Limb (tissue), 2 donors: ENCODE measurements at regions not wholly inside any gene's neighbourhood (a gene's known extent, or its start where the extent isn't known, plus 50 kb on each side); places are given as distances from the start of the nearest gene placed in this dataset.

ENCODE experiments used
- DNase-seq, 2 donors: peaks; one replicate each; pipeline ENCODE4 v3.0.0-alpha.2; 2016; ENCODE audit errors: extremely low spot score in 2 of 2

DNA sequence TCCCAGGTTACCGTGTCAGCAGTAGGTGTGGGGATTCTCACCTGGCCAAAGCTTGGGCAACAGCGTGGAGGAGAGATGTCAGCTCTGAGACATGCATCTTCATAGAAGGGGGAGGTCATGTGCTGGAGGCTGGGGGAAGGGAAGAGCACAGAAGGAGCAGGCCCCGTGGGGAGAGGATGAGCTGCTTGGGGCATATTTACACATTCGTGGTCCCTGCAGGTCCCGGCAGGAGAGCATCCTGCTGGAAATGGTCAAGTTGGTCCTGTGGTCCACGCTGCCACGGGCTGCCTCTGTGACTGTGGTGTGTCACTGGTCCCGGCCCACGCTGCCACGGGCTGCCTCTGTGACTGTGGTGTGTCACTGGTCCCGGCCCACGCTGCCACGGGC lies 195.1 kb upstream of the TWIST2 start:
- no peak for DNase-seq

DNA sequence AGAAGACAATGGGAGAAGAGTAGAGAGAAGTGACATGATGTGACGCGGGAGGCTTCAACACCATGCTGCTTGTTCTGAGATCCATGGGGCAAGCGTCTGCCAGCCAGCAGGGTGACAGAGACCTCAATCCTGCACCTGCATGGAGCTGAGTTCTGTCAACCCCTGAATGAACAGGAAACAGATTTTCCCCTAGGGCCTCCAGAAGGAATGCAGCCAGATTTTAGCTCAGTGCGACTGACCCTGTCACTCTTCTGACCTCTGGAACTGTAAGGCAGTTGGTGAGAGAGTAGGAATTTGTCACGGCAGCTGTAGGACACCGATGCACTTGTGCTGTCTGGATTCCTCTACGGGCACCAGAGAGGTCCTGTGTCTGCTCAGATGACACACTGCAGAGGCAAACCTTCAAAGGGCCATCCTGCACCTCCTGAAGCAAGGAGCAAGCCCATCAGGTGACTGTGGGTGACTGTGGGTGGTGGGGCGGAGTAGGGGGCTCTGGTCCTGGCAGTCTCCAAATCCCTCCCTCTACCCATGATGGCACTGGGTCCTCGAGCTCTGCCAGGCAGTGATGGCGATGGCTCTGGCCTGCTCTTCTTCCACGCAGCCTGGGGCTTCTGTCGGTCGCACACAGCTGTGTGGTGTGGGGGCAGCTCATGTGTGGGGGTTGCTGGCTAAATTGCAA lies 194.3 kb upstream of the TWIST2 start:
- DNase-seq = no peak

DNA sequence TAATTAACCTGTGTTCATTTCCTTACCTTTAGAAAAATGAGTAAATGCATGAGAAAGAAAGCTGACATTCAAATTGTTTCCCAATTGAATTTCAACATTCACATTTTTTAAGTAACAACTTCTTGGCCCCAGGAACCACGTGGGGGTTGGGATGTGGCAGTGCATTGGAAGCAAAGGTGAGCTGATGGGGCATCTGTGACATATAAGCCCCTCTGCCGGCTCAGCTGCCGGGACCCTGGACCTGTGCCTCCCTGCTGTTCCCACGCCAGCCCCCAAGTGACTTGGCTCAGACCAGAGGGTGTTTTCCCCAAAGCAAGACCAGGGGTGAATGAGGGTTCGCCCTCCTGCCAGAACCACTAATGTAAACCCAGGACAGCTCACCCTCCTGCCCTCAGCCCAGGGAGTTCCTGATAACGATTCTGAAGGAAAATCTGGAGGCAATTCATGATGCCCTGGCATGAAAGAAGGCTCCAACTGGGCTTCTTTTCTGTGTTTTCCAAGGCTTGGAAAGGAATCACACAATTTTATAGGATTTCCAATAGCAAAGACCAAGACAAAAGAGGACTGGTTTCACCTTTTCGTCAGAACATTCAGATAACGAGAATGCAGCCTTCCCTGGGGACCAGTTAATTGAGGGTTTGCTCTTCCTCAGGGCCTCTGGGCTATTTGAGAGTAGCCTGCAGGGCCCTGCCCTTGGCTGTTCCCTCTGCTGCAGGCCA lies 193.2 kb upstream of the TWIST2 start:
- no peak for DNase-seq

DNA sequence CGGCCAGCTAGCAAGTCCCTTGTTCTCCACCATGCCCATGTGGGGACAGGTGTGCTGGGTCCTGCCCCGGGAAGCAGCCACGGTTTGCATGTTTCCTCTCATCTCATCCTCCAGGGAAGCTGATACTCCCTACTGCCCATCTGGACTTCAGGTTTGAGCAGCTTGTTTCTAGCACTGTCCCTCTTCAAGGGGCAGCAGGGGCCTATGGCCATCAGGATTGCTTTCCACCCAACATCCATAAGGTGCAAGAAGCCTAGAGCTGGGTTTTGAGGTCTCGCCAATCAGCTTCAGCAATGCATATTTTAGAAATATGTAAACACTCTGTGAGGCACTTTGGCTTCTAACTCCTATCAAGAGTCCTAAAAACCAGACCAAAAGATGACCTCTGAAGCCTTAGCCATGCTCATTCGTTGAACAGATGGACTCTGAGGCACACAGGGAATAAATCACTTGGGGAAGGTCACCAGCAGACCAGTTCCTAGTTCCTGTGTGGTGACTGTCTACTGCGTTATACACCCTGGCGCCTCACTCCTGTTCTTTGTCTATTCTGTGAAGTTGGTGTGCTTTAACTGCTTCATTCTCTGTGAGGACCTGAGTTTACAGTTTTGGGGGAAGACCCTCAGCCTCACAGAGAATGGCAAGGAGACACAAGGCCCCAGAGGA lies 192.6 kb upstream of the TWIST2 start:
- no peak for DNase-seq

DNA sequence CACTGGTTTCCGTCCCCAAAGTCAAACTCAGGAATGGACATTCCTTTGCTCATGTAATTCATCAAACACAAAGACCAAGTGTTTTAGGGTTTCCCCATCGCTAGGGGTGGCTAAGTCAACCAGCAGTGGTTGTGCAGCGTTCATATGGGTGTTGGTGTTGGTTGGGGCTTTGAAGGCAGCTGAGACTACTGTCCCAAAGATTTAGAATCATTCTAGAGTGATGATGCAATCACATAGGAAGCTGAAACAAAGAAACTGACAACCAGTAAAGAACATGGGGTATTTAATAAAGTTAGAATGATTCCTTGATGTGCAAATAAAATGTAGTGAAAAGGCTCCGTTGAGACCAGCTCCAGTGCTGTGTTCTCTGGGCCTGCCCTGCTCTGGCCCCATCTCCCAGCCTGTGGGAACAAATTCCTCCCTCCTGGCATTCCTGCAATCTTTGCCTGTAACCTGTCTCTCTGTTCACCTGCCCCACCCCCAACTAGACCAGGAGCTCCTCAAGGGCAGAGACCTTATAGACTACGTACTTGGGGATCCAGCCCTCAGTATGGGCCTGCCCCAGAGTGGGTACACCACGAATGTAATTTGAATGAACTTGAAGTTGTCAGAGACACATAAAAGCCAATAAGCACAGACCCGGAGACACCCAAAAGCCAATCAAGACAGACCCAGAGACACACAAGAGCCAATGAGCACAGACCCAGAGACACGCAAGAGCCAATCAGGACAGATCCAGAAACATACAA lies 191.7 kb upstream of the TWIST2 start:
- DNase-seq = no peak

DNA sequence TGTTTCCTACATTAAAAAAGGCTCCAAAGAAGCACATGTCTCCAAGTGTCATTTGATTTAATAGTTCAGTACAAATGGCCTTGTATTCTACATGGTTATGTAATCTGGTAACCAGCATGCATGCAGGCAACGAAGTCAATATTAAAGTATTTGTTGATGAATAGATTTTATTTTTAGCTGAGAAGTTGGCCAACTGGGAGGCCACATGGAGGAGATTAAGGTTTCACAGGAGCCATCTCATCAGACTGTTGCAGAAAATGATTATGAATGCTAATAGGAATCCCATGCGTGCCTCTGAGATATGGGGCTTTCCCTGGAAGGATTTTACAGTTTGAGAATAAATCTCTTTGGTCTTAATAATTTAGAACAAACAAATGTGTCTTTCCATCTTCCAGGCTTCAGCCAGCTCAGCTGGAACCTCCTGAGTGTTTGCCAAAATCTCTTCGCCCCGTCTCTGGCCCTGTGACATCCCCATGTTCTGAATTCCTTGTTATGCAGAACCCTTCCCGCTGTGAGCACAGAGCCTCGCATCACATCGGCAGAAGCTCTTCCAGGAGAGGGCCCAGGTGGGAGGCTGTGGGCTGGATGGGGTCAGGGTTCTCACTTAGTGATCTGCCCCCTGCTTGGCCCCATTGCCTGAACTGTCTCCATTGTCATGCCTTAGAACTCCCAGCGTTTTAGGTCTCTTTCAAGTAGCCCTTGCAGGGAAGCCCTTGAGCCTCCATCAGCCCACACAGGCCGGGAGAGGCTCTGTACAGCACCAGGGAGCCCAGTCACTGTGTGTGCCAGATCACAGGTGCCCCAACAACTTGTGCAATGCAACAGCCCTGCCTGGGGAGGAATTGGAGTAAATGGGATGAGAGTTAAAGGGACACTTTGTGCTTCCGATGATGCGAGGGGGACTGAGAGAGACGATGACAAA lies 190.5 kb upstream of the TWIST2 start:
- DNase-seq = peak in 1 of 2 donors; percentile 60

DNA sequence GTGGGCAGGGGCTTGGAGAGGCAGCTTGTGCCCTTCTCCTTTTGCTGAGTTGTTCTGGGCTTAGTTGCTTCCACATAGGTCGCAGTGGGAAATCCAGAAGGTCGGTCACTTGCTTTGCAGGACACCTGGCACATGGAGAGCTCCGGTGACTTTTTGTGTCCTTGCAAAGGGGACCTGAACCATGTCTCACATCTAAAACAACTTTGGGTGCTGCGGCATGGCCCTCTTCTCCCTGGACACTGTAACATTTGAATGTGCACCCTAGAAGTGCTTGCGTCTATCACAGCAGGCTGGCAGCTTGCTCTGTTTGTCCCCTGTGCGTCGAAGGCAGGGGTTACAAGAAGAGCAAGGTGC lies 189.9 kb upstream of the TWIST2 start:
- DNase-seq = no peak

DNA sequence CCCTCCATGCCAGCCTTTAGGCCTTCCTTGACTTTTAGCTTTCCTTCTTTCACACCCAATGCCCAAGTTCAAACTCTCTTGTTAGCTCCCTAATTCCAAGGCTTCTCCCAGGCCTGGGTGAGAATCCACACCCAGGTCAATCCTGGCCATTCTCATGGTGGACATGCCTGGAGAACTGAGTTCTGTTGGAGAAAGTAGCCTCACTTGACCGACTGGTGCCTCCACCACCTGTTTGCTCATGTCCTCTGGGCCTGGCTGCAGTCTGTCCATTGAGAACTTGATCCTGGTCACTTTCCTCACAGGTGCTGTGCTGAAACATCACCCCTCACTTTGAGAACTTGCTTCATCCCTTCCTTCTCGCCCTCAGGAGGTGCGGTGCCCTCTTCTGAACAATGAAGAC lies 189.1 kb upstream of the TWIST2 start:
- DNase-seq = no peak

DNA sequence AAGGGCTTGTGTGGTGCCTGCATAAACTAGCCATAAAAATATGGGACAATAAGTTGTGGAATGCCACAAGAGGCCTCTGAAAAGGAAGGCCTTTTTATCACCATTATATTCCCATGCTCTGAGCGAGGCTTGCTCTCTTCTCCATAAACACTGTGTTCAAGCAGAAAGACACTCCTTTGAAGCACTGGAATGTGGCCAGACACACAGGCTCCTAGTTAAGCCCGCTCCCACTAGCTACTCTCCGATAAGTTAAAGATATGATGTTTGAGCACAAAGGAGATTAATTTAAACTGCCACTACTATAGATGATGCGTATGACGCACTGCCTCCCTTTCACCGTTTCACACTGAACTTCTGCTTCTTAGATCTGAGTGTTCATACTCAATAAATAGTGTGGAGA lies 188.7 kb upstream of the TWIST2 start:
- no peak for DNase-seq

DNA sequence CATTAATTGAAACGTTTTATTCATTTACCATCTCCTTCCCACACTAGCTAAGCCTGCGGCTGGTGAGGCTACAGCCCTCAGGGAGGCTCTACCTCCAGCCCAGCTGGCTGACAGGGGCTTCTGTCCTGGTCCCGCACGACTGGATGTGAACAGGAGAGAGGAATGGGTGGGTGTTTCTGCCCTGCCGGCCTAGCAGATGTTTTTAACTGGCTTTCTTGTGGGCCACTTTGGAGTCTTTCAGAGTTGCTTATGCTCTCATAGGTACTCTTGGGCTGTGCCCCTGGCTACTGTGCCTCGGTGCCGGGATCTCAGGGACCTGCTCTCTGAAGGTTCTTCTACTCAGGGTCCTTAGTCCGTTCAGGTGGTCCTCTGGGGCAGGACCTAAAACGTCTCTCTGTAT lies 184.3 kb upstream of the TWIST2 start:
- no peak for DNase-seq

DNA sequence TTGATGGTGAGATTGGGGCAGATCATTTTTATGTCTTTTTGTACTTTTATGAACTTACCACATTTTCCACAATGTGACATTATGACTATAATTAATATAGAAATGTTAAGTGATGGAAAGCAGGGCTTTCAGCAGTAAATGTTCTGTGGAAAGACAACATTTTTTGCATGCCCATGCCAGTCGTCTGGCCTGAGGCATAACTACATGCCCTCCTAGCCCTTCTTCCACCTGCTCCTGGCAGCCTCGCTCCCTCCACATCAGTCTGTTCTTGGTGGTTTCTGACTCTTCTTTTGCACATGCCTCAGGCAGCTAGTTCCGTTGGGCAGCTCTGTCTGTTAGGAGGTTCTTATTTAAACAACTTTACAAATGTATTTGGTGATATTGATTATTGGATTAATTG lies 182.0 kb upstream of the TWIST2 start:
- DNase-seq = no peak

DNA sequence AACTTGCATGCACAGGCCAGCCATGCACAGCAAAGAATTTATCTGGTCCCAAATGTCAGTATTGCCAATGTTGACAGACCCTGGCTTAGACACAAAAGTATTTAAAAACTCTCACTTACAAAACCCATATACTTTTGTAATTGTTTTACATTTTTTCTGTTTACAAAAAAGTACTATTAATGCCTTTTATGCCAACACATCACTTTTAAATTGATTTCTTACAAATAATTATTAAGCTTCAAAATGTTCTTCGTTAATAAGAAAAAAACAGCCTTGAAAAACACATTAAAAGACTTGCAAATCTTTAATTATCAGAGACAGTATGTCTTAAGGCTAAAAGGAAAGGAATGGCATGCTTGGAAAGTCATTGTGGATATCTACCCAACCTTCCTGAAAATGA lies 181.3 kb upstream of the TWIST2 start:
- DNase-seq = no peak

DNA sequence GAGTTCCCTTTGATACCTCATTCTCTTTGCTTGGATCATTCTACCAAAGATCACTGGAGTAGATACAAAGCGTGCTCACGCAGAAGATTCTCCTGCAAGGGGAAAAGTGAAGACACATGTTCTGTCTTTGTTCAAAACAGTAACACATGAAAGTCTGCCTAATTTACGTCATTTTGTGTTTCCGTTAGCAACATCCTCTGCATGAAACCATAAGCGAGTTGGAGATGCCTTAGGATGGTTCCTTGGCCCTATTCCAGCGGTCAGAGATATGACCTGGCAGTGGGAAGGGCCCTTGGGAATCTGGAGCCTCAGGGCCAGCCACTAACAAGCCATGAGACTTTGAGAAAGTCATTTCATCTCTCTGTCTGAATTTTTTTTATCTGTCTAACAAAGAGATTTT lies 180.9 kb upstream of the TWIST2 start:
- peak; percentile 32 to 41 for DNase-seq

DNA sequence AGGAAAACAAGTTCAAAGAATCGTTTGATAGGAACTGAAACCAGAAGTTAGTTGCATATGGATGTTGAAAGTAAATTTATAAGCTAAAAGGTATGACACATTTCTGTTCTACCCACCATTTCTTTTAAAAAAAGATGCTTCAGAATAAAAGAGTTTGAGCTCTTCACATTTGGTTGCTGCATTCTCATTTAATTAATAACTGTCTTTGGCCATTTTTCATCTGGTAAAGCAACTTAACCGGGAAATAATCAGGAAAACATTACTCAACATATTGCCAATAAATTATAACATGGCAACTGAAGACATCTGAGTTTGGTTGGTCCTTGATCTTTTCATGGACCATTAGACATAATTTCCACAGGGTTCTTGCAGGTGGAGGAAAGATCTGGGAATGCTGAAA lies 180.2 kb upstream of the TWIST2 start:
- DNase-seq = peak in 1 of 2 donors; percentile 13

DNA sequence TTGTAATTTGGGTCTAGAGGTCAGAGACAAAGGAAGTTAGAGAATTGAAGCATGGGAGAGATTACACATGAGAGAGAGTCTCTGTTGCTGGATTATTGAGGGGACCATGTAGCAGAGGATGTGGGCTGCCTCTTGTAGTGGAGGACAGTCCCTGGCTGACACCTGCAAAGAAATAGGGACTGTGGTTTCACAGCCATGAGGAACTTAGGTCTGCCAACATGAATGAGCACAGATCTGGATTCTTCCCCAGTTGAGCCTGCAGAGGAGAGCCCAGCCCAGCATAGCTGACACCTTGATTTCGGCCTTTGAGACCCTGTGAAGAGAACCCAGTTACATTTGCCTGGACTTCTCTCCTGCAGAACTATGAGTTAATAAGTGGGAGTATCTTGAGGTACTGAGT lies 179.5 kb upstream of the TWIST2 start:
- no peak for DNase-seq

DNA sequence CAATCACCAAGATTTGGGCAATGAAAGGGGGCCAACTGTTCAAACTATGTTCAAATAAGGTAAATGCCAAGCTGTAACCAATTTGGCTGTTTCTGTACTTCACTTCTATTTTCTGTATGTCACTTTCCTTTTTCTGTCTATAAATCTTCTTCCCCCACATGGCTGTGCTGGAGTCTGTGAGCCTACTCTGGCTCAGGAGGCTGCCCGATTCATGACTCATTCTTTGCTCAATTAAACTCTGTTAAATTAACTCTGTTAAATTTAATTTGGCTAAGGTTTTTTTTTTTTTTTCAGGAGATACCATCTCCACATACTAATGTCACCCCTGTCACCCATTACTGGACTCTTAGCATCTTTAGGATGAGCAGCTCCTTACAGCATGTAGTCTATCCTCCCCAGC lies 178.8 kb upstream of the TWIST2 start:
- no peak for DNase-seq

DNA sequence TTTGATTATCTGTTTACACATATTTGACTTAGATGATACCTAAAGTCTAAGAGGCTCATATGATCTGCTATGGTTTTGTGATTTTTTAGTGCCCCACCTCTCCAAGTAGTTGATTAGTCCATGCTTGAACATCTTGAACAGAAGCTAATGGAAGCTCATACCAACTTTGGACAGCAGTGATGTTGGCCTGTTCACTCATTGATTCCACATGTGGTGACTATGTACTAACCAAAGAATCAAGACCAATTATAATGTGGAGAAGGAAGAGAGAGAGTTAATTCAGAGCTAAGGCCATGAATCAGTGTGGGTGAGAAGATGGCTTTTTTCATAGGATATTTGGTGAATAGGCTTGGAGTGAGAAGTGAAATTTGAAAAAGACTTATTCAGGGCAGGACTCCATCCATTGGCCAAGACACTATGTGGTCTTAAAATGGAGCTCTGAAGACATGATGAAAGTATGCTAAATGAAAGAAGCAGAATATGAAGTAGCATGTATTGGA lies 178.3 kb upstream of the TWIST2 start:
- DNase-seq = no peak

DNA sequence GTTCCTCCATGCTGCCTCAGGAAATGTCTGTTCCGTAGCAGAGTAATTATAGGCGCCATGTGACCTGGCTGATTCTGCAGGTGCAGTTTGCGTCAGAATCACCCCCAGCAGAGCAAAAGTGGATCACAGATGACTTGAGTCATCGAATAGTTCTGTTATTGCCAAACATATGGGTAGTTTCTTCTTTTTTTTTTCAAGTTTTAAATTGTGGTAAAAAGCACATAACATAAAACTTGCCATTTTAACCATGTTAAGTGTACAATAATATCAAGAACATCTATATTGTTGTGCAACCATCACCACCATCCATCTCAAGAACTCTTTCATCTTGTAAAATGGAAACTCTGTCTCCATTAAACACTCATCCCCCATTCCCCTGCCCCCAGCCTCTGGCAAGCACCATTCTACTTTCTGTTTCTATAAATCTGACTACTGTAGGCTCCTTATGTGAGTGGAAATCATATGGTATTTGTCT lies 177.7 kb upstream of the TWIST2 start:
- DNase-seq = no peak

DNA sequence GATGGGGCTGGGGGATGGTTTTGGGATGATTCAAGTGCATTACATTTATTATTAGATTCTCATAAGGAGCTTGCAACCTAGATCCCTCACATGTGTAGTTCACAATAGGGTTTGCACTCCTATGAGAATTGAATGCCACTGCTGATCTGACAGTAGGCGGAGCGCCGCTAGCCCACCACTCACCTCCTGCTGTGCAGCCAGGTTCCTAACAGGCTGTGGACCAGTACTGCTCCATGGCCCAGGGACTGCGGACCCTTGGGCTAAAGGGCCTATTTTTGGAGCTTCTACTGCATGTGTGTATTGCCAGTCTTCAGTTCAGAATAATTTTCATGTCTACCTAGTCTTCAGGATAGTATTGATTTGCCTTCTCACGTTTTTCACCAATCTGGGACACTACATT lies 165.3 kb upstream of the TWIST2 start:
- no peak for DNase-seq

DNA sequence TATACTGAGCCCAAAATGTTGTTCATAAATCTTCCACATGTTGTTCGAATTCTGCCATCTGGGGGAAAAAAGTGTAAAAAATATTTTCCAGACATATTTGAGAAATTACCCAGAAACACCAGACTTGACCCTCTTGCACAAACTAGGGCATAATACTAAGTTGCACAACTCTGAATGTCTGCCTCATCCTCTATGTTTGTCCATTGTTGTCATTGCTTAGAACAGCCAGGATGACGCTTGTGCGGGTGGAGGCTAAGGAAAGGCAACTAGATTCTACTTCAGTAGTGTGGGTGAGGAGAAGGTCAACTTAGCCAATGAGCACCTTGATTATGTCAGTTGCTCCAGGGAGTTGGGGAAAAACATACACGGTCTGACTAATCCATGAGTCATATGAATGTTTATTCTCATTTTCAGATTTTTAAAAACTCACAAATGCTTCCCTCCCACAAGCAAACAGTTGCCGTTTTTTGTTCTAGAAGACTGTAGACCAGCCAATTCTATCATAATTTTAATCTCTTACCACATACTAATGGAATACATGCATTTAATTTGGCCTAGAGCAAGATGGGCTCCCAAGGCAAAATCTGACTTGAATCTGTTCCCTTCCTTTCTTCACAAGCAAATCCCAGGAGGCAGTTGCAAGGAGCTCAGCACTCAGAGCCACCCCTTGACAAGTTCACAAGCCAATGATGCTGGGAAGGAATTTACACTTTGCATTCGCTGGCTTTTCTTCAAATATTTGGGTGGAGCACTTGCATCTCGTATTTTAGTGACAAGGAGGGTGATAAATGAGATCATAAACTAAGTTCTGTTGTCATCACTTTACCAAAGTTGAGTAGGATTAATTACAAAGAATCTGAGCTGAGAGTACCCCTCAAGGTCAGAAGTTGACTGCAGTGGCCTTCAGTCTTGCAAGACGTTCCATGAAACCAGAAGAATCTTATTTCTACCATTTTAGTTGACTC lies 163.2 kb upstream of the TWIST2 start:
- no peak for DNase-seq
